Body of pancreas (tissue), 4 donors: ENCODE measurements at regions not wholly inside any gene's neighbourhood (a gene's known extent, or its start where the extent isn't known, plus 50 kb on each side); places are given as distances from the start of the nearest gene placed in this dataset.

Source experiments
- ATAC-seq: fragments of 150-250 bp; one replicate; pipeline ENCODE4 v1.9.1; 2016
- DNase-seq, 4 donors: peaks; one replicate each; pipeline ENCODE4 v3.0.0-alpha.2; 2019
- H3K27ac ChIP-seq, 4 donors: fragments of 200-600 bp; sonication (generic); 1 replicate in 3 of 4; 2 replicates in 1 of 4; pipeline versions ENCODE4 v1.5.1 to v1.6.1; 2016 to 2019; ENCODE audit warnings: mild to moderate bottlenecking in 1 of 4, mixed read lengths in 1 of 4, moderate library complexity in 1 of 4
- H3K27me3 ChIP-seq, 2 donors: fragments of 200-600 bp; sonication (generic); one replicate each; pipeline ENCODE4 v1.6.0; 2016; ENCODE audit warnings: mild to moderate bottlenecking in 1 of 2
- H3K36me3 ChIP-seq, 2 donors: fragments of 200-600 bp; sonication (generic); replicated peaks in 1 of 2; 2 replicates each; pipeline ENCODE4 v1.5.1; 2016; ENCODE audit warnings: low read depth in 2 of 2; ENCODE audit not compliant: insufficient read depth in 1 of 2
- H3K4me1 ChIP-seq: fragments of 200-600 bp; sonication (generic); one replicate; pipeline ENCODE4 v1.6.0; 2016
- H3K4me3 ChIP-seq, 2 donors: fragments of 200-600 bp; sonication (generic); 1 replicate in 1 of 2; 2 replicates in 1 of 2; pipeline ENCODE4 v1.5.1; 2016 to 2019
- H3K9me3 ChIP-seq, 3 donors: fragments of 200-600 bp; sonication (generic); 1 replicate in 2 of 3; 2 replicates in 1 of 3; pipeline ENCODE4 v1.5.1; 2016
- CTCF ChIP-seq, 7 experiments: fragments of 450-650 bp in 4 of 7; fragments of 200-600 bp in 3 of 7; sonication (generic) in 3 of 7; IDR thresholded peaks; one replicate each; pipeline ENCODE4 v1.5.1; 2016 to 2019; ENCODE audit warnings: antibody characterized with exemption in 7 of 7
- POLR2A ChIP-seq, 3 donors: fragments of 450-650 bp; IDR thresholded peaks; one replicate each; pipeline ENCODE4 v1.6.1; 2016; ENCODE audit warnings: antibody characterized with exemption in 3 of 3, mild to moderate bottlenecking in 2 of 3
- WGBS, 2 donors: methylation state at CpG; one replicate each; pipeline ENCODE4 v1.1.5; 2017; 5-methylcytosine and 5-hydroxymethylcytosine counted together
- intact Hi-C: fragments of 100-400 bp; cut with DNase I; formaldehyde crosslinking; loops from one replicate; pipeline ENCODE4 v1.15.1; 2023

DNA sequence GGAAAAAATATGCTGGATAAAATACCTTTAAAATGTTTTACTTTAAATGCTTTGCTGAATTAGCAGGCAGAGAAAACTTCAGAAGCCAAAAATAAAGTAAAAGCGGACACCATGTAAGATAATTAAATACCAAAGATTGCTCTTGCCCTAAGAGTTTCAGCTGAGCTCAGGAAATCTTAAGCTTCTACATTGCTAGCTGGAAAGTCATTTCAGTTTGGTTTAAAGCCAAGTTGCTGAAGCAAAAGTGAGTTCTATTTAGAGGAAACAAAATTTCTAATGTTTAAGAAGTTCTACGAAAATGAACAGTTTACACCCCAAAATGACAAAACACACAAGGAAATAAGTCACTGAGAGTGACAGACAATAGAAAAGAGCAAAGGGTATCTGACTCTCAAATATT lies 310.0 kb downstream of the ADAMTS20 start:
- no peak for ATAC-seq
- Histone ChIP-seq H3K4me1 (no peaks in the 10 kb centered on the region), H3K27me3 (no peaks in the 10 kb centered on the region), H3K27ac (no peak overlapping the region), H3K36me3 (no peaks in the 10 kb centered on the region), H3K9me3 (no peaks in the 10 kb centered on the region), H3K4me3 (no peak overlapping the region)
- 73 to 85% methylated on average over 2 of the region's 2 CpGs for WGBS, 2 donors
- no peak for DNase-seq
- TF ChIP-seq POLR2A (IDR thresholded peaks at IDR 0.05) (no peak), CTCF (IDR thresholded peaks at IDR 0.05) (no peak)
- intact Hi-C loops: no loop called here

- no peaks in the 10 kb centered on the region for H3K27me3 ChIP-seq
- no peak overlapping the region for H3K27ac ChIP-seq
- no peak overlapping the region for H3K4me3 ChIP-seq
- DNase-seq (no peak), ATAC-seq (no peak)
- H3K36me3 ChIP-seq: no peaks in the 10 kb centered on the region
- intact Hi-C loops: no loop called here
- H3K9me3 ChIP-seq: no peaks in the 10 kb centered on the region
- TF ChIP-seq POLR2A (IDR thresholded peaks at IDR 0.05): no peak
- TF ChIP-seq CTCF (IDR thresholded peaks at IDR 0.05): no peak
- no peaks in the 10 kb centered on the region for H3K4me1 ChIP-seq
Measured at GRCh38 chr12:43238281-43238680, 313.7 kb downstream of the ADAMTS20 start.

GRCh38 chr12:43237238-43237879 lies 314.6 kb downstream of the ADAMTS20 start:
- 85 to 86% methylated on average over 3 of the region's 3 CpGs for WGBS, 2 donors
- no peak for TF ChIP-seq CTCF (IDR thresholded peaks at IDR 0.05)
- TF ChIP-seq POLR2A (IDR thresholded peaks at IDR 0.05): no peak
- intact Hi-C loops: no loop called here
- Histone ChIP-seq H3K27me3 (no peaks in the 10 kb centered on the region), H3K4me3 (no peak overlapping the region), H3K4me1 (no peaks in the 10 kb centered on the region), H3K36me3 (no peaks in the 10 kb centered on the region), H3K27ac (no peak overlapping the region), H3K9me3 (no peaks in the 10 kb centered on the region)
- no peak for DNase-seq
- no peak for ATAC-seq

DNA sequence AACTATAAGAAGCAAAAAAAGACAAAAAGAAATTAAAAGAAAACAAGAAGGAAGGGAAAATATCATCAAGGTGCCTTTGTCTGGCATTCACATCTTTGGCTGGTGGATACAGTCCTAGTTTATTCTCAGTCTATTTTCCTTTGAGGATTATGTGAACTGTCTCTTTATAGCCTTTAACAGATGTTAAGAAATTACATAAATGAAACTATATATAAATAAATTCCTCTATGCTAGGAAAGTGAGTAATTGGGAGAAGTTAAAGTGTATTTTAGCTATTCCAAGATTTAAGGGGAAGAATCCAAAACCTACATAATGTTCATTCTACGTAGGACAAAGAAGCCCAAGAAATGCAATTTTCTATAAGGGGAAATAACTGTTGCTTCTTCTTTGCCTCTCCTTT lies 316.3 kb downstream of the ADAMTS20 start:
- WGBS, 2 donors: 87 to 94% methylated on average over 1 of the region's 1 CpG
- H3K9me3 ChIP-seq: no peaks in the 10 kb centered on the region
- no peaks in the 10 kb centered on the region for H3K4me1 ChIP-seq
- no peak for DNase-seq
- TF ChIP-seq POLR2A (IDR thresholded peaks at IDR 0.05) (no peak), CTCF (IDR thresholded peaks at IDR 0.05) (no peak)
- no peak for ATAC-seq
- no peaks in the 10 kb centered on the region for H3K36me3 ChIP-seq
- no peak overlapping the region for H3K4me3 ChIP-seq
- H3K27me3 ChIP-seq: no peaks in the 10 kb centered on the region
- no peak overlapping the region for H3K27ac ChIP-seq
- intact Hi-C loops: no loop called here

DNA sequence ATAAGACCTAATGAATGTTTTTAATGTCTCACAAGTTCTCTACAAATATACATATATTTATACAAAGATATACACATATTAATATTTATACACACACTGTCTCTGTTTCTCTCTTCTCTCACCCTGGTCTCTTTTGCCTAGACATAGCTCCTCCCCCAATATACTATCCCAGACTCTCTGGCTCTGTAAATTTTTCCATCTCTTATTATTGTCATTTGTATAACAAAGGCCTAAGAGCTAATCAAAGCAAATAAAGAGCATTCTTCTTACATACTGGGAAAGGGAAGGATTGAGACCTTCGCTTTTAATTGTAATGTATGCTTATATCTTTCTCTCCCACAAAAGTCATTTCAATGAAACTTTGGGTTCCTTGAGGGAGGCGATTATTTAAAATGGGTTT lies 318.1 kb downstream of the ADAMTS20 start:
- Histone ChIP-seq H3K27ac (no peak overlapping the region), H3K9me3 (no peaks in the 10 kb centered on the region), H3K36me3 (no peaks in the 10 kb centered on the region), H3K27me3 (no peaks in the 10 kb centered on the region), H3K4me1 (no peaks in the 10 kb centered on the region), H3K4me3 (no peak overlapping the region)
- no peak for DNase-seq
- WGBS, 2 donors: 77 to 86% methylated on average over 2 of the region's 2 CpGs
- intact Hi-C loops: no loop called here
- ATAC-seq: no peak
- no peak for TF ChIP-seq CTCF (IDR thresholded peaks at IDR 0.05)
